Peyer's patch (tissue), 4 donors: ENCODE measurements at regions not wholly inside any gene's neighbourhood (a gene's known extent, or its start where the extent isn't known, plus 50 kb on each side); places are given as distances from the start of the nearest gene placed in this dataset.

Source experiments
- CTCF ChIP-seq, 6 experiments: fragments of 450-650 bp in 4 of 6; fragments of 200-600 bp in 2 of 6; sonication (generic) in 1 of 6; IDR thresholded peaks; one replicate each; pipeline ENCODE4 v1.5.1; 2017 to 2019; ENCODE audit warnings: antibody characterized with exemption in 6 of 6, mild to moderate bottlenecking in 3 of 6, moderate library complexity in 1 of 6
- POLR2A ChIP-seq, 2 donors: fragments of 450-650 bp; IDR thresholded peaks; one replicate each; pipeline ENCODE4 v1.5.1; 2017; ENCODE audit warnings: antibody characterized with exemption in 2 of 2, mild to moderate bottlenecking in 2 of 2, moderate library complexity in 2 of 2

- no peak for TF ChIP-seq CTCF (IDR thresholded peaks at IDR 0.05)
- no peak for TF ChIP-seq POLR2A (IDR thresholded peaks at IDR 0.05)
These were observed 152.8 kb upstream of the TSLP start for GRCh38 chr5:110918683-110919082.
